ENCODE measurements at regions not wholly inside any gene's neighbourhood (a gene's known extent, or its start where the extent isn't known, plus 50 kb on each side); places are given as distances from the start of the nearest gene placed in this dataset.
"Not testable (repeated sequence)": the region's sequence is repeated elsewhere in the genome, so short reads cannot be mapped to it uniquely, and the experiment has no call there.

DNA sequence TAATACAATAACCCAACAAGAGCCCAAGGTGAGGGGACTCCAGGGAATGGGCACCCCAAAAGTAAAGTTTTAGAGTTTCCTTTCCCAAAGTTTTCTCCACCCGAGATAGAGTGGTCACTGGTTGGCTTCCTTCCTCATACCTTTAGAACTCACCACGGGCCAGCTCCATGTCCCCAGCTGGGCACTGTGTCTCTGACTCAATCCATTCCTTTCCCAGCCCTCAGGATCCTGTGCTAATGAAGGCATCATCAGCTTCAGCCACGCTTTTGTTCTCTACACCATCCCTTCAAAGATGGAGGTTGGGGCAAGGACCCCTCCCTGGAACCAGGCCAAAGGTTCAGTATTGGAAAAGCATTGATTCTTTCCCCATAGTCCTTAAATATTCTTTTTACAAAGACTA lies 59.8 kb upstream of the VASH1 start:
- POLR2A ChIA-PET (ENCODE audit: unreplicated experiment) = no interaction called here
- no peak overlapping the region for H2AFZ ChIP-seq
- no peak overlapping the region for H3K4me2 ChIP-seq
- BruUV-seq (replicated peaks) = no TSS peak
- intact Hi-C loops (cut with micrococcal nuclease; ENCODE audit: unreplicated experiment) = no loop called here
- CTCF ChIA-PET = interaction anchor here (0.6 to 0.9 kb wide), 2 partner anchors 14 to 492 kb away, joined by 4 read pairs; no protein-coding TSS in a partner anchor
- H3K79me2 ChIP-seq (ENCODE audit: low read depth) = no peaks in the 10 kb centered on the region
- no peaks in the 10 kb centered on the region for H3K4me1 ChIP-seq (replicated peaks; ENCODE audit: insufficient read depth)
- H3K9me3 ChIP-seq (ENCODE audit: insufficient read depth, low read depth) = no peaks in the 10 kb centered on the region
- H3K36me3 ChIP-seq (ENCODE audit: low read depth) = no peaks in the 10 kb centered on the region
- no peak overlapping the region for H3K4me3 ChIP-seq
- H3K27ac ChIP-seq = no peak overlapping the region
- H4K20me1 ChIP-seq (ENCODE audit: insufficient read depth) = no peaks in the 10 kb centered on the region
- TF ChIP-seq, protein P1, sequence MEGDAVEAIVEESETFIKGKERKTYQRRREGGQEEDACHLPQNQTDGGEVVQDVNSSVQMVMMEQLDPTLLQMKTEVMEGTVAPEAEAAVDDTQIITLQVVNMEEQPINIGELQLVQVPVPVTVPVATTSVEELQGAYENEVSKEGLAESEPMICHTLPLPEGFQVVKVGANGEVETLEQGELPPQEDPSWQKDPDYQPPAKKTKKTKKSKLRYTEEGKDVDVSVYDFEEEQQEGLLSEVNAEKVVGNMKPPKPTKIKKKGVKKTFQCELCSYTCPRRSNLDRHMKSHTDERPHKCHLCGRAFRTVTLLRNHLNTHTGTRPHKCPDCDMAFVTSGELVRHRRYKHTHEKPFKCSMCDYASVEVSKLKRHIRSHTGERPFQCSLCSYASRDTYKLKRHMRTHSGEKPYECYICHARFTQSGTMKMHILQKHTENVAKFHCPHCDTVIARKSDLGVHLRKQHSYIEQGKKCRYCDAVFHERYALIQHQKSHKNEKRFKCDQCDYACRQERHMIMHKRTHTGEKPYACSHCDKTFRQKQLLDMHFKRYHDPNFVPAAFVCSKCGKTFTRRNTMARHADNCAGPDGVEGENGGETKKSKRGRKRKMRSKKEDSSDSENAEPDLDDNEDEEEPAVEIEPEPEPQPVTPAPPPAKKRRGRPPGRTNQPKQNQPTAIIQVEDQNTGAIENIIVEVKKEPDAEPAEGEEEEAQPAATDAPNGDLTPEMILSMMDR (conservative IDR thresholded peaks at IDR 0.05) = no peak
- TF ChIP-seq EZH2 (IDR thresholded peaks at IDR 0.05; ENCODE audit: low read depth) = no peak
- H3K27me3 ChIP-seq (ENCODE audit: insufficient read depth, low read depth) = peaks cover 100% of the 10 kb centered on the region
- H3K9me2 ChIP-seq (ENCODE audit: insufficient read depth) = no peaks in the 10 kb centered on the region
- no peak for DNase-seq
- H3F3A ChIP-seq (ENCODE audit: insufficient read depth, low read depth) = no peaks in the 10 kb centered on the region

DNA sequence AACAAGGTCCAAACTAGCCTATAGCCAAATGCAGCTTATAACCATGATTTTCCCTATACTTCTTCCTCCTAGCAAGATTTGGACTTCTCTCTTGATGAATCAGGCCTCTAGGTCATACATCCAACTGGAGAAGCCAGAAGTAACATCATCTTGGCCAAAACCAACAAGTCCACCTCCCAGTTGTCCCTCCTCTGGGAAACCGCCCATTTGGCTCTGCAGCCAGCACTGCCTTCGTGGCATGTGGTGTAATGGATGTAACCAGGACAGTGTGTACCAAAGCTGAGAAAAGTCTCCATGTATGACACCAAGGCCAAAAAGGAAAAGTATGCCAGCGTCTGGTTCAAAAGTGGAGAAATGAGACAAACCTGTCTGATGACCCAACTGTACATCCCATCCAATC lies 59.3 kb upstream of the VASH1 start:
- Histone ChIP-seq H3K4me1 (replicated peaks; ENCODE audit: insufficient read depth) (no peaks in the 10 kb centered on the region), H3K36me3 (ENCODE audit: low read depth) (no peaks in the 10 kb centered on the region), H4K20me1 (ENCODE audit: insufficient read depth) (no peaks in the 10 kb centered on the region), H3K4me3 (no peak overlapping the region), H2AFZ (no peak overlapping the region), H3K27me3 (ENCODE audit: insufficient read depth, low read depth) (peaks cover 100% of the 10 kb centered on the region), H3K79me2 (ENCODE audit: low read depth) (no peaks in the 10 kb centered on the region), H3K4me2 (no peak overlapping the region), H3K27ac (no peak overlapping the region), H3K9me2 (ENCODE audit: insufficient read depth) (no peaks in the 10 kb centered on the region), H3K9me3 (ENCODE audit: insufficient read depth, low read depth) (no peaks in the 10 kb centered on the region), H3F3A (ENCODE audit: insufficient read depth, low read depth) (no peaks in the 10 kb centered on the region)
- BruUV-seq (replicated peaks) = no TSS peak
- POLR2A ChIA-PET (ENCODE audit: unreplicated experiment) = no interaction called here
- intact Hi-C loops (cut with micrococcal nuclease; ENCODE audit: unreplicated experiment) = no loop called here
- no peak for TF ChIP-seq EZH2 (IDR thresholded peaks at IDR 0.05; ENCODE audit: low read depth)
- TF ChIP-seq, protein P1 (conservative IDR thresholded peaks at IDR 0.05) = no peak
- DNase-seq = no peak
- CTCF ChIA-PET = interaction anchor here (0.6 to 0.9 kb wide), 2 partner anchors 13 to 492 kb away, joined by 4 read pairs; no protein-coding TSS in a partner anchor

DNA sequence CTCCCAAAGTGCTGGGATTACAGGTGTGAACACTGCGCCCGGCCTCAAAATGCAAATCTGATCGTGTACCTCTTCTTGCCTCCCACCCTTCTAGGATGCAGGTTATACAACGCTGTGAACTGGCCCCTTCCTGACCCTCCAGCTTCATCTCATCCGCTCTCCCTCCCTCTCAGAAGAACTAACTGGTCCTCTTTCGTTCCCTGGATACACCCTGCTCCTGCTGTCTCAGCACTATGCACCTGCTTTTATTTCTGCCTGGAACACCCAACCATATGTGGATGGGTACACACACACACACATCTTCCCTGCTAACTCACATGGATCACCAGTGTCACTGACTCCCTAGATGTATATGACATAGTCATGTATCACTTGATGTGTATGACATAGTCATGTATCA lies 56.1 kb upstream of the VASH1 start:
- intact Hi-C loops (cut with micrococcal nuclease; ENCODE audit: unreplicated experiment) = no loop called here
- no peaks in the 10 kb centered on the region for H4K20me1 ChIP-seq (ENCODE audit: insufficient read depth)
- no peaks in the 10 kb centered on the region for H3K36me3 ChIP-seq (ENCODE audit: low read depth)
- DNase-seq = no peak
- H3K9me3 ChIP-seq (ENCODE audit: insufficient read depth, low read depth) = no peaks in the 10 kb centered on the region
- BruUV-seq (replicated peaks) = no TSS peak
- TF ChIP-seq, protein P1 (conservative IDR thresholded peaks at IDR 0.05) = no peak
- no peak for TF ChIP-seq EZH2 (IDR thresholded peaks at IDR 0.05; ENCODE audit: low read depth)
- no peaks in the 10 kb centered on the region for H3K9me2 ChIP-seq (ENCODE audit: insufficient read depth)
- no peaks in the 10 kb centered on the region for H3K4me1 ChIP-seq (replicated peaks; ENCODE audit: insufficient read depth)
- H3K79me2 ChIP-seq (ENCODE audit: low read depth) = no peaks in the 10 kb centered on the region
- H3K27me3 ChIP-seq (ENCODE audit: insufficient read depth, low read depth) = peaks cover 95% of the 10 kb centered on the region
- H3F3A ChIP-seq (ENCODE audit: insufficient read depth, low read depth) = no peaks in the 10 kb centered on the region
- POLR2A ChIA-PET (ENCODE audit: unreplicated experiment) = no interaction called here
- H3K4me2 ChIP-seq = no peak overlapping the region
- H3K27ac ChIP-seq = no peak overlapping the region
- no peak overlapping the region for H2AFZ ChIP-seq
- H3K4me3 ChIP-seq = no peak overlapping the region
- CTCF ChIA-PET = no interaction called here

DNA sequence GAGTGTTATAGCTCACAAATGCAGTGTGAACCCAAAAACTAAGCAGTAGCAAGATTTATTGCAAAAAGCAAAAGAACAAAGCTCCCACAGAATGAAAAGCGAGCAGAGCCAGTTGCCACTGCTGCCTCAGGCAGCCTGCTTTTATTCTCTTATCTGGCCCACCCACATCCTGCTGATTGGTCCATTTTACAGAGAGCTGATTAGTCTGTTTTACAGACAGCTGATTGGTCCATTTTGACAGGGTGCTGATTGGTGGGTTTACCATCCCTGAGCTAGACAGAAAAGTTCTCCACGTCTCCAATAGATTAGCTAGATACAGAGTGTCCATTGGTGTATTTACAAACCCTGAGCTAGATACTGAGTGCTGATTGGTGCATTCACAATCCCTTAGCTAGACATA lies 55.1 kb upstream of the VASH1 start:
- H3K27ac ChIP-seq; H2AFZ ChIP-seq; H3K9me2 ChIP-seq (ENCODE audit: insufficient read depth); H3K9me3 ChIP-seq (ENCODE audit: insufficient read depth, low read depth); H3K4me1 ChIP-seq (replicated peaks; ENCODE audit: insufficient read depth); H4K20me1 ChIP-seq (ENCODE audit: insufficient read depth); BruUV-seq (replicated peaks); H3K36me3 ChIP-seq (ENCODE audit: low read depth); H3K4me2 ChIP-seq; DNase-seq; H3K79me2 ChIP-seq (ENCODE audit: low read depth); H3K4me3 ChIP-seq; intact Hi-C loops (cut with micrococcal nuclease; ENCODE audit: unreplicated experiment); H3F3A ChIP-seq (ENCODE audit: insufficient read depth, low read depth): not testable (repeated sequence)
- peaks cover 95% of the 10 kb centered on the region for H3K27me3 ChIP-seq (ENCODE audit: insufficient read depth, low read depth)
- CTCF ChIA-PET = interaction anchor here (0.6 to 0.7 kb wide), 2 partner anchors 69 to 319 kb away, joined by 4 to 11 read pairs; no protein-coding TSS in a partner anchor
- POLR2A ChIA-PET (ENCODE audit: unreplicated experiment) = interaction anchor here (0.6 kb wide), 1 partner anchor 45 kb away, joined by 5 read pairs; no protein-coding TSS in a partner anchor

Data from PC-9 (cell line).